ENCODE measurements at regions not wholly inside any gene's neighbourhood (a gene's known extent, or its start where the extent isn't known, plus 50 kb on each side); places are given as distances from the start of the nearest gene placed in this dataset.
"Not testable (repeated sequence)": the region's sequence is repeated elsewhere in the genome, so short reads cannot be mapped to it uniquely, and the experiment has no call there.

GRCh38 chr13:98075048-98075447 lies 67.8 kb upstream of the FARP1 start:
- 91% methylated on average over 3 of the region's 3 CpGs for WGBS
- no peak for ATAC-seq
- no peaks in the 10 kb centered on the region for H3K9me3 ChIP-seq (ENCODE audit: control insufficient read depth, low read length)

GRCh38 chr13:98076309-98076708 lies 66.6 kb upstream of the FARP1 start:
- H3K27ac ChIP-seq (ENCODE audit: low read length); intact Hi-C loops (cut with DNase I); DNase-seq; H3K9me3 ChIP-seq (ENCODE audit: control insufficient read depth, low read length); H3K27me3 ChIP-seq (ENCODE audit: control insufficient read depth, insufficient read depth); H3K4me1 ChIP-seq (ENCODE audit: control insufficient read depth, insufficient read depth, low read length); ATAC-seq; H3K4me3 ChIP-seq (ENCODE audit: low read length): not testable (repeated sequence)
- 93% methylated on average over 25 of the region's 25 CpGs for WGBS

More at GRCh38 chr13:98075048-98075447, 67.8 kb upstream of the FARP1 start:
- DNase-seq: no peak
- H3K27me3 ChIP-seq (ENCODE audit: control insufficient read depth, insufficient read depth): no peaks in the 10 kb centered on the region
- H3K27ac ChIP-seq (ENCODE audit: low read length): no peak overlapping the region
- H3K4me1 ChIP-seq (ENCODE audit: control insufficient read depth, insufficient read depth, low read length): no peaks in the 10 kb centered on the region
- intact Hi-C loops (cut with DNase I): no loop called here
- no peak overlapping the region for H3K4me3 ChIP-seq (ENCODE audit: low read length)

GRCh38 chr13:98080280-98080679 lies 62.6 kb upstream of the FARP1 start:
- DNase-seq (no peak), ATAC-seq (no peak)
- H3K9me3 ChIP-seq (ENCODE audit: control insufficient read depth, low read length): no peaks in the 10 kb centered on the region
- intact Hi-C loops (cut with DNase I): no loop called here
- H3K4me1 ChIP-seq (ENCODE audit: control insufficient read depth, insufficient read depth, low read length): no peaks in the 10 kb centered on the region
- H3K27me3 ChIP-seq (ENCODE audit: control insufficient read depth, insufficient read depth): no peaks in the 10 kb centered on the region
- H3K4me3 ChIP-seq (ENCODE audit: low read length): no peak overlapping the region
- 78% methylated on average over 5 of the region's 5 CpGs for WGBS
- no peak overlapping the region for H3K27ac ChIP-seq (ENCODE audit: low read length)

GRCh38 chr13:98083507-98083906 lies 59.4 kb upstream of the FARP1 start:
- Histone ChIP-seq H3K4me1 (ENCODE audit: control insufficient read depth, insufficient read depth, low read length) (no peaks in the 10 kb centered on the region), H3K9me3 (ENCODE audit: control insufficient read depth, low read length) (no peaks in the 10 kb centered on the region), H3K27me3 (ENCODE audit: control insufficient read depth, insufficient read depth) (no peaks in the 10 kb centered on the region), H3K4me3 (ENCODE audit: low read length) (no peak overlapping the region), H3K27ac (ENCODE audit: low read length) (no peak overlapping the region)
- WGBS: 39% methylated on average over 6 of the region's 6 CpGs
- DNase-seq (no peak), ATAC-seq (peak; percentile 68 to 69)
- intact Hi-C loops (cut with DNase I): no loop called here

GRCh38 chr13:98083936-98084335 lies 59.0 kb upstream of the FARP1 start:
- Histone ChIP-seq H3K4me1 (ENCODE audit: control insufficient read depth, insufficient read depth, low read length) (no peaks in the 10 kb centered on the region), H3K27ac (ENCODE audit: low read length) (no peak overlapping the region), H3K4me3 (ENCODE audit: low read length) (no peak overlapping the region), H3K9me3 (ENCODE audit: control insufficient read depth, low read length) (no peaks in the 10 kb centered on the region), H3K27me3 (ENCODE audit: control insufficient read depth, insufficient read depth) (no peaks in the 10 kb centered on the region)
- WGBS: 94% methylated on average over 3 of the region's 3 CpGs
- DNase-seq (no peak), ATAC-seq (no peak)
- intact Hi-C loops (cut with DNase I): no loop called here

GRCh38 chr13:98089246-98089645 lies 53.6 kb upstream of the FARP1 start:
- DNase-seq: no peak
- Histone ChIP-seq H3K9me3 (ENCODE audit: control insufficient read depth, low read length) (no peaks in the 10 kb centered on the region), H3K27me3 (ENCODE audit: control insufficient read depth, insufficient read depth) (no peaks in the 10 kb centered on the region), H3K27ac (ENCODE audit: low read length) (no peak overlapping the region), H3K4me3 (ENCODE audit: low read length) (no peak overlapping the region), H3K4me1 (ENCODE audit: control insufficient read depth, insufficient read depth, low read length) (no peaks in the 10 kb centered on the region)
- WGBS: 82% methylated on average over 2 of the region's 2 CpGs
- ATAC-seq: no peak
- intact Hi-C loops (cut with DNase I): no loop called here

GRCh38 chr13:98092888-98093287 lies 50.0 kb upstream of the FARP1 start:
- H3K4me3 ChIP-seq (ENCODE audit: low read length): no peak overlapping the region
- no peaks in the 10 kb centered on the region for H3K4me1 ChIP-seq (ENCODE audit: control insufficient read depth, insufficient read depth, low read length)
- DNase-seq: no peak
- H3K9me3 ChIP-seq (ENCODE audit: control insufficient read depth, low read length): no peaks in the 10 kb centered on the region
- 80% methylated on average over 6 of the region's 6 CpGs for WGBS
- intact Hi-C loops (cut with DNase I): no loop called here
- H3K27ac ChIP-seq (ENCODE audit: low read length): no peak overlapping the region
- ATAC-seq: no peak
- H3K27me3 ChIP-seq (ENCODE audit: control insufficient read depth, insufficient read depth): no peaks in the 10 kb centered on the region
